Tibial nerve (tissue), 4 donors: ENCODE measurements at regions not wholly inside any gene's neighbourhood (a gene's known extent, or its start where the extent isn't known, plus 50 kb on each side); places are given as distances from the start of the nearest gene placed in this dataset.

ENCODE experiments used
- DNase-seq, 2 donors: peaks; one replicate each; pipeline ENCODE4 v3.0.0-alpha.2; 2019; ENCODE audit warnings: low spot score in 2 of 2
- H3K27ac ChIP-seq, 4 donors: fragments of 200-600 bp; sonication (generic) in 3 of 4; one replicate each; pipeline ENCODE4 v1.5.1; 2017 to 2019; ENCODE audit warnings: mild to moderate bottlenecking in 1 of 4
- H3K27me3 ChIP-seq, 2 donors: fragments of 200-600 bp; sonication (generic) in 1 of 2; one replicate each; pipeline versions ENCODE4 v1.5.1 to v1.6.0; 2017 to 2019
- H3K36me3 ChIP-seq, 3 donors: fragments of 200-600 bp; sonication (generic); one replicate each; pipeline ENCODE4 v1.5.1; 2018 to 2019
- H3K4me1 ChIP-seq, 4 donors: fragments of 200-600 bp; sonication (generic) in 3 of 4; one replicate each; pipeline ENCODE4 v1.5.1; 2017 to 2019
- H3K4me3 ChIP-seq, 4 donors: fragments of 200-600 bp; sonication (generic) in 3 of 4; one replicate each; pipeline ENCODE4 v1.5.1; 2017 to 2019; ENCODE audit warnings: mild to moderate bottlenecking in 1 of 4, moderate library complexity in 1 of 4
- H3K9me3 ChIP-seq, 4 donors: fragments of 200-600 bp; sonication (generic) in 3 of 4; one replicate each; pipeline ENCODE4 v1.5.1; 2017 to 2019
- CTCF ChIP-seq, 5 experiments: fragments of 200-600 bp in 3 of 5; fragments of 450-650 bp in 2 of 5; sonication (generic) in 3 of 5; IDR thresholded peaks; one replicate each; pipeline ENCODE4 v1.5.1; 2016 to 2019; ENCODE audit warnings: antibody characterized with exemption in 5 of 5, mild to moderate bottlenecking in 3 of 5, moderate library complexity in 2 of 5
- EP300 ChIP-seq, 2 donors: sonication (generic); formaldehyde crosslinking; IDR thresholded peaks; one replicate each; pipeline ENCODE4 v1.6.1; 2017; ENCODE audit warnings: antibody characterized with exemption in 2 of 2, mild to moderate bottlenecking in 1 of 2
- POLR2A ChIP-seq, 2 donors: fragments of 450-650 bp; IDR thresholded peaks; one replicate each; pipeline ENCODE4 v1.6.1; 2017; ENCODE audit warnings: antibody characterized with exemption in 2 of 2, mild to moderate bottlenecking in 2 of 2, moderate library complexity in 2 of 2
- WGBS, 2 donors: methylation state at CpG; one replicate each; pipeline ENCODE4 v1.1.5; 2018; 5-methylcytosine and 5-hydroxymethylcytosine counted together

GRCh38 chr1:200275816-200276453 lies 133.9 kb downstream of the ZNF281 start:
- DNase-seq = no peak
- TF ChIP-seq CTCF (IDR thresholded peaks at IDR 0.05) = no peak
- no peak for TF ChIP-seq POLR2A (IDR thresholded peaks at IDR 0.05)
- no peak for TF ChIP-seq EP300 (IDR thresholded peaks at IDR 0.05)
- Histone ChIP-seq H3K36me3 (no peaks in the 10 kb centered on the region), H3K27me3 (no peaks in the 10 kb centered on the region), H3K27ac (no peak overlapping the region), H3K9me3 (no peaks in the 10 kb centered on the region), H3K4me1 (no peaks in the 10 kb centered on the region), H3K4me3 (no peak overlapping the region)
- WGBS, 2 donors = 78 to 81% methylated on average over 9 of the region's 9 CpGs

- H3K27ac ChIP-seq = no peak overlapping the region
- no peak for DNase-seq
- no peaks in the 10 kb centered on the region for H3K9me3 ChIP-seq
- 55 to 64% methylated on average over 4 of the region's 4 CpGs for WGBS, 2 donors
- TF ChIP-seq POLR2A (IDR thresholded peaks at IDR 0.05) = no peak
- no peak for TF ChIP-seq EP300 (IDR thresholded peaks at IDR 0.05)
- TF ChIP-seq CTCF (IDR thresholded peaks at IDR 0.05) = no peak
- no peaks in the 10 kb centered on the region for H3K4me1 ChIP-seq
- H3K27me3 ChIP-seq = no peaks in the 10 kb centered on the region
- no peak overlapping the region for H3K4me3 ChIP-seq
- no peaks in the 10 kb centered on the region for H3K36me3 ChIP-seq
Measured at GRCh38 chr1:200275415-200275814, 134.4 kb downstream of the ZNF281 start.

GRCh38 chr1:200274116-200274515 lies 135.7 kb downstream of the ZNF281 start:
- H3K36me3 ChIP-seq = no peaks in the 10 kb centered on the region
- H3K9me3 ChIP-seq = no peaks in the 10 kb centered on the region
- TF ChIP-seq POLR2A (IDR thresholded peaks at IDR 0.05) (no peak), EP300 (IDR thresholded peaks at IDR 0.05) (no peak), CTCF (IDR thresholded peaks at IDR 0.05) (no peak)
- WGBS, 2 donors = 57 to 60% methylated on average over 4 of the region's 4 CpGs
- no peak overlapping the region for H3K4me3 ChIP-seq
- no peak overlapping the region for H3K27ac ChIP-seq
- H3K27me3 ChIP-seq = no peaks in the 10 kb centered on the region
- no peak for DNase-seq
- H3K4me1 ChIP-seq = no peaks in the 10 kb centered on the region

- Histone ChIP-seq H3K27me3 (no peaks in the 10 kb centered on the region), H3K4me1 (no peaks in the 10 kb centered on the region), H3K36me3 (no peaks in the 10 kb centered on the region), H3K27ac (no peak overlapping the region), H3K9me3 (no peaks in the 10 kb centered on the region), H3K4me3 (no peak overlapping the region)
- no peak for DNase-seq
- TF ChIP-seq EP300 (IDR thresholded peaks at IDR 0.05) (no peak), POLR2A (IDR thresholded peaks at IDR 0.05) (no peak), CTCF (IDR thresholded peaks at IDR 0.05) (no peak)
- WGBS, 2 donors = 85 to 88% methylated on average over 4 of the region's 4 CpGs
Measured at GRCh38 chr1:200272481-200273068, 137.3 kb downstream of the ZNF281 start.

- H3K4me1 ChIP-seq = no peaks in the 10 kb centered on the region
- H3K27me3 ChIP-seq = no peaks in the 10 kb centered on the region
- H3K27ac ChIP-seq = no peak overlapping the region
- TF ChIP-seq POLR2A (IDR thresholded peaks at IDR 0.05) (no peak), CTCF (IDR thresholded peaks at IDR 0.05) (no peak), EP300 (IDR thresholded peaks at IDR 0.05) (no peak)
- no peaks in the 10 kb centered on the region for H3K9me3 ChIP-seq
- no peak overlapping the region for H3K4me3 ChIP-seq
- WGBS, 2 donors = 92 to 100% methylated on average over 1 of the region's 1 CpG
- H3K36me3 ChIP-seq = no peaks in the 10 kb centered on the region
- DNase-seq = no peak
Measured at GRCh38 chr1:200269256-200269655, 140.6 kb downstream of the ZNF281 start.
